ENCODE measurements at regions not wholly inside any gene's neighbourhood (a gene's known extent, or its start where the extent isn't known, plus 50 kb on each side); places are given as distances from the start of the nearest gene placed in this dataset.

DNA sequence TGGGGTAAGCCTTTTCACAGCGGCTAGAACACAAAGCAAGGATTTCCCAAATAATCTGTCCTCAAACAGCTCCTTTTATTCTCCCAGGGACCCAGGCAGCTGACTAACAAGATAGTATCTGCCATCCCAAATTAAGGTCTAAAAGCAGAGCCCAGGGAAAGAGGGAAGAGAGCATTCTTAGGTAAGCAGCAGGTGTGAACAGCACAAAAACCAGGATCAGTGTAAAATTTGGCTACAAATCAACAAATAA lies 79.9 kb downstream of the RBMXL2 start:
- TF ChIP-seq, protein P1, sequence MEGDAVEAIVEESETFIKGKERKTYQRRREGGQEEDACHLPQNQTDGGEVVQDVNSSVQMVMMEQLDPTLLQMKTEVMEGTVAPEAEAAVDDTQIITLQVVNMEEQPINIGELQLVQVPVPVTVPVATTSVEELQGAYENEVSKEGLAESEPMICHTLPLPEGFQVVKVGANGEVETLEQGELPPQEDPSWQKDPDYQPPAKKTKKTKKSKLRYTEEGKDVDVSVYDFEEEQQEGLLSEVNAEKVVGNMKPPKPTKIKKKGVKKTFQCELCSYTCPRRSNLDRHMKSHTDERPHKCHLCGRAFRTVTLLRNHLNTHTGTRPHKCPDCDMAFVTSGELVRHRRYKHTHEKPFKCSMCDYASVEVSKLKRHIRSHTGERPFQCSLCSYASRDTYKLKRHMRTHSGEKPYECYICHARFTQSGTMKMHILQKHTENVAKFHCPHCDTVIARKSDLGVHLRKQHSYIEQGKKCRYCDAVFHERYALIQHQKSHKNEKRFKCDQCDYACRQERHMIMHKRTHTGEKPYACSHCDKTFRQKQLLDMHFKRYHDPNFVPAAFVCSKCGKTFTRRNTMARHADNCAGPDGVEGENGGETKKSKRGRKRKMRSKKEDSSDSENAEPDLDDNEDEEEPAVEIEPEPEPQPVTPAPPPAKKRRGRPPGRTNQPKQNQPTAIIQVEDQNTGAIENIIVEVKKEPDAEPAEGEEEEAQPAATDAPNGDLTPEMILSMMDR (IDR thresholded peaks at IDR 0.05; ENCODE audit: extremely low read depth in 1 of 2, insufficient read depth in 1 of 2, low read depth in 1 of 2, low read length in 2 of 2): no peak
- TF ChIP-seq JUN (IDR thresholded peaks at IDR 0.05; ENCODE audit: borderline replicate concordance, insufficient read depth, insufficient read length, low read depth) (no peak), FOS (IDR thresholded peaks at IDR 0.05; ENCODE audit: borderline replicate concordance, insufficient read depth, low read length) (no peak)

Data from endothelial cell of umbilical vein (primary cell).